Prostate gland (tissue), 2 donors: ENCODE measurements at regions not wholly inside any gene's neighbourhood (a gene's known extent, or its start where the extent isn't known, plus 50 kb on each side); places are given as distances from the start of the nearest gene placed in this dataset.

Experiments
- DNase-seq: peaks from one replicate; pipeline ENCODE4 v3.0.0-alpha.2; 2019; ENCODE audit warnings: low spot score
- H3K27ac ChIP-seq, 2 donors: fragments of 200-600 bp; sonication (generic); 2 replicates each; pipeline ENCODE4 v1.5.1; 2017 to 2019
- H3K27me3 ChIP-seq: fragments of 200-600 bp; sonication (generic); replicated peaks from 2 replicates; pipeline ENCODE4 v1.5.1; 2019; ENCODE audit not compliant: insufficient read depth
- H3K36me3 ChIP-seq, 2 donors: fragments of 200-600 bp; sonication (generic); 1 replicate in 1 of 2; 2 replicates in 1 of 2; pipeline versions ENCODE4 v1.5.1 to v1.8.1; 2017 to 2019
- H3K4me1 ChIP-seq: fragments of 200-600 bp; sonication (generic); replicated peaks from 2 replicates; pipeline ENCODE4 v1.5.1; 2019
- H3K4me3 ChIP-seq, 2 donors: fragments of 200-600 bp; sonication (generic); 2 replicates each; pipeline ENCODE4 v1.5.1; 2017 to 2019
- H3K9me3 ChIP-seq: fragments of 200-600 bp; sonication (generic); 2 replicates; pipeline ENCODE4 v1.5.1; 2017
- POLR2A ChIP-seq: fragments of 450-650 bp; IDR thresholded peaks from one replicate; pipeline ENCODE4 v1.6.1; 2016; ENCODE audit warnings: antibody characterized with exemption, mild to moderate bottlenecking
- POLR2AphosphoS5 ChIP-seq: sonication (generic); formaldehyde crosslinking; IDR thresholded peaks from one replicate; pipeline ENCODE4 v1.6.1; 2017; ENCODE audit warnings: antibody characterized with exemption
- WGBS: methylation state at CpG from one replicate; pipeline ENCODE4 v1.1.5; 2018; 5-methylcytosine and 5-hydroxymethylcytosine counted together
- intact Hi-C: fragments of 100-400 bp; cut with DNase I; formaldehyde crosslinking; loops from one replicate; pipeline ENCODE4 v1.14.2; 2022
- TF ChIP-seq, protein P1 (sequence below), 4 experiments: fragments of 200-600 bp in 2 of 4; fragments of 450-650 bp in 2 of 4; sonication (generic) in 2 of 4; IDR thresholded peaks; 1 replicate in 3 of 4; 2 replicates in 1 of 4; pipeline ENCODE4 v1.5.1; 2016 to 2019; ENCODE audit warnings: antibody characterized with exemption in 4 of 4, mild to moderate bottlenecking in 2 of 4, moderate library complexity in 2 of 4

DNA sequence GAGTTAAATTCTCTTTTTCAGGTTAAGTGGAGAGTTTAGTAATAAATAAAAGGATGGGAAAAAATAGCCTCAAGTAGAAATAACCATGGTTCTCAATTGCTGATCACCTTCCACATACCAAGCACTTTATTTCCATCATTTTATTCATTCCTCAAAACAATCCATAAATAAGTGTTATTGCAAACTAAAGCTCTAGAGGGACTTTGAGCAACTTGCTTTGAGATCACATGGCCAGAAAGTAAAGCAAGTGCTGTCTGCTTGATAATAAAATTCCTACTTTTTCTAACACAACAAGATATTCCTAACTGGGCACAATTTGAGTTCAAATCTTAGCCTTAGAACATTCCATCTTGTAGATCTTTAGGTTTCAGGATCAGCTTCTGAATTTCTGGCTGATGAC is 97.1 kb upstream of the C1orf87 start:
- DNase-seq = no peak
- no peaks in the 10 kb centered on the region for H3K36me3 ChIP-seq
- H3K27ac ChIP-seq = no peak overlapping the region
- no peak overlapping the region for H3K4me3 ChIP-seq
- intact Hi-C loops = no loop called here
- no peaks in the 10 kb centered on the region for H3K4me1 ChIP-seq
- TF ChIP-seq POLR2A = no peak
- TF ChIP-seq, protein P1, sequence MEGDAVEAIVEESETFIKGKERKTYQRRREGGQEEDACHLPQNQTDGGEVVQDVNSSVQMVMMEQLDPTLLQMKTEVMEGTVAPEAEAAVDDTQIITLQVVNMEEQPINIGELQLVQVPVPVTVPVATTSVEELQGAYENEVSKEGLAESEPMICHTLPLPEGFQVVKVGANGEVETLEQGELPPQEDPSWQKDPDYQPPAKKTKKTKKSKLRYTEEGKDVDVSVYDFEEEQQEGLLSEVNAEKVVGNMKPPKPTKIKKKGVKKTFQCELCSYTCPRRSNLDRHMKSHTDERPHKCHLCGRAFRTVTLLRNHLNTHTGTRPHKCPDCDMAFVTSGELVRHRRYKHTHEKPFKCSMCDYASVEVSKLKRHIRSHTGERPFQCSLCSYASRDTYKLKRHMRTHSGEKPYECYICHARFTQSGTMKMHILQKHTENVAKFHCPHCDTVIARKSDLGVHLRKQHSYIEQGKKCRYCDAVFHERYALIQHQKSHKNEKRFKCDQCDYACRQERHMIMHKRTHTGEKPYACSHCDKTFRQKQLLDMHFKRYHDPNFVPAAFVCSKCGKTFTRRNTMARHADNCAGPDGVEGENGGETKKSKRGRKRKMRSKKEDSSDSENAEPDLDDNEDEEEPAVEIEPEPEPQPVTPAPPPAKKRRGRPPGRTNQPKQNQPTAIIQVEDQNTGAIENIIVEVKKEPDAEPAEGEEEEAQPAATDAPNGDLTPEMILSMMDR (IDR thresholded peaks at IDR 0.05) = no peak
- TF ChIP-seq POLR2AphosphoS5 = no peak
- H3K27me3 ChIP-seq = no peaks in the 10 kb centered on the region
- H3K9me3 ChIP-seq = no peaks in the 10 kb centered on the region

DNA sequence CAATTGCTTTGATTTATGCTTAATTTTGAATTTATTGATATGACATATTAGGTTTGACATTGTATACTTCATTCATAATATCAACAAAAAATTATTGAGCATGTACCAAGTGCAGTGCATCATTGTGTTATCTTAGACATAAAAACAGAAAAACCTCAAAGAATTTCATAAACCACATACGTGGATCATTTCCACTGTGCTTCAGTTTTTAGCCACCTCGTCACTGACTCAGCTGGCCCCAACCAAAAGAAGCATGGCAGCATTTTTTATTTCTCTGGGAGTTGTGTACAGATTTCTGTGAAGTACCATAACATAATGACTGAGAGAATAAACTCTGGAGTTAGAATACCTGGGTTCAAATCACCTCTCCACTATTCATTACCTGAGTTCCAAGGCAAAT is 95.6 kb upstream of the C1orf87 start:
- no peaks in the 10 kb centered on the region for H3K27me3 ChIP-seq
- WGBS = 76% methylated on average over 2 of the region's 2 CpGs

DNA sequence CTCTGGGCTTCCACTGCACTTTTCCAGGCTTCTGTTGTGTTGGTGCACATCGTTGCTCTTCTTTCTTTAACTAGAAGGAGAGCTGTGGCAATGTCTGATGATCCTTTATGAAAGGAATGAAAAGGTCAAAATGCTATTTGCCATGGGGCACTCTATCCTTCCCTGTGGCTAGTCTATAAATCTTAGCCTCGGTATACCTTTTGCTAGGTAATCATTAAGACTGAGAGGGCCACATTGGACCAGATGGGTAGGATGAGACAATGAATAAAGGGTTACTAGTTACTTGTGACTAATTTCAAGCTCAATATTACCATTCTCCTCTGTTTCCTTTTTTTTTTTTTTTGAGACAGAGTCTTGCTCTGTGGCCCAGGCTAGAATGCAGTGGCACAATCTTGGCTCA is 89.4 kb upstream of the C1orf87 start:
- no peak for DNase-seq
- TF ChIP-seq POLR2AphosphoS5 (no peak), POLR2A (no peak)
- TF ChIP-seq, protein P1 (IDR thresholded peaks at IDR 0.05) = no peak
- intact Hi-C loops = no loop called here
- Histone ChIP-seq H3K9me3 (no peaks in the 10 kb centered on the region), H3K36me3 (no peaks in the 10 kb centered on the region), H3K4me3 (no peak overlapping the region), H3K4me1 (peaks cover 3% of the 10 kb centered on the region), H3K27ac (no peak overlapping the region), H3K27me3 (no peaks in the 10 kb centered on the region)
- WGBS = 77% methylated on average over 2 of the region's 2 CpGs

More for the DNA sequence above, 95.6 kb upstream of the C1orf87 start:
- no peak for DNase-seq
- intact Hi-C loops = no loop called here
- TF ChIP-seq POLR2A (no peak), POLR2AphosphoS5 (no peak)
- TF ChIP-seq, protein P1 (IDR thresholded peaks at IDR 0.05) = no peak
- H3K27ac ChIP-seq = no peak overlapping the region
- no peaks in the 10 kb centered on the region for H3K4me1 ChIP-seq
- no peaks in the 10 kb centered on the region for H3K36me3 ChIP-seq
- H3K9me3 ChIP-seq = no peaks in the 10 kb centered on the region
- H3K4me3 ChIP-seq = no peak overlapping the region

DNA sequence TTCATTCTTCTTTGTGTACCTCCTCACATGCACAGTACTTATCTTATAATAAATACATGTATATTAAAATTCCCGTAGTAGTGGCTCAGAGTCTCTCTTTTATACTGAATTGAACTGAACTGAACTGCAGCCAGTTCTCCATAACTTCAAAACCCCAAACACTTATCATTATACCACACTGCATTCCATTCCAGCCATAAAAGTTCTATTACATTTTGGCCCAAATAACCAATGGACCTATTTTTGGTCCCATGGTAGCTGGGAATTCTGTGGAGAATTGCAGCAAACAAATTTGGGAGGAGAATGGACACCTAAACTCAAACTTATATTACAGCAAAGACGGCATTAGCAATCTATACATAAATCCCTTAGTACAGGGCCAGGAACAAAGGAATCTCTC is 86.6 kb upstream of the C1orf87 start:
- H3K4me1 ChIP-seq = peaks cover 3% of the 10 kb centered on the region
- TF ChIP-seq, protein P1 (IDR thresholded peaks at IDR 0.05) = no peak
- TF ChIP-seq POLR2AphosphoS5 (no peak), POLR2A (no peak)
- WGBS = 25% methylated on average over 2 of the region's 2 CpGs
- DNase-seq = no peak
- H3K36me3 ChIP-seq = no peaks in the 10 kb centered on the region
- no peak overlapping the region for H3K4me3 ChIP-seq
- no peak overlapping the region for H3K27ac ChIP-seq
- intact Hi-C loops = no loop called here
- H3K9me3 ChIP-seq = no peaks in the 10 kb centered on the region
- H3K27me3 ChIP-seq = no peaks in the 10 kb centered on the region

DNA sequence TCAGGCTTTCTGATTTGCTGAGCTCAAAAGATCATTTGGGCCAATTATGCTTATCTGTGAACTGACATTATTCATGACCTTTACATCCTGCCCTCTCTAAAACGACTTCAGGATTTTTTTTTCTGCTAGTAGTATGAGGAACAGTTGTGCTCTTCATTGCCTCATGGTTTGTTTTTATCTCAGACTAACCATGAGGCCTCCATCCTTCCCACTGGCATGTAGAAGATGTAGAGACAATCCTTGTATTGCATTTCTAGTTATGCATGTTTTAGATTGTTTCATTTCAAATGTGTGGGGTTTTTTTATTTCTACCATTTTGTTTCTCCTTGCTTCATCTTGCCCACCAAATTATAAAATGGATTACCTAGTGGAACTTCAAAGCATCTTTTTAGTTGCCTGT is 82.8 kb upstream of the C1orf87 start:
- TF ChIP-seq, protein P1 (IDR thresholded peaks at IDR 0.05) = no peak
- no peak for TF ChIP-seq POLR2AphosphoS5
- no peak for TF ChIP-seq POLR2A
- no peaks in the 10 kb centered on the region for H3K27me3 ChIP-seq
- intact Hi-C loops = no loop called here
- no peak for DNase-seq
- no peak overlapping the region for H3K27ac ChIP-seq
- H3K4me1 ChIP-seq = peaks cover 3% of the 10 kb centered on the region
- no peak overlapping the region for H3K4me3 ChIP-seq
- H3K36me3 ChIP-seq = no peaks in the 10 kb centered on the region
- WGBS = 53% methylated on average over 1 of the region's 1 CpG
- no peaks in the 10 kb centered on the region for H3K9me3 ChIP-seq
